SK-N-SH treated with all-trans-retinoic acid at 6 μM for 48 hours (cell line): ENCODE measurements at regions not wholly inside any gene's neighbourhood (a gene's known extent, or its start where the extent isn't known, plus 50 kb on each side); places are given as distances from the start of the nearest gene placed in this dataset.

Experiments
- TSHZ2 ChIP-seq: fragments of 250-450 bp; sonication (Bioruptor Pico); IDR thresholded peaks from 2 replicates; pipeline ENCODE4 v1.5.0; 2020; ENCODE audit warnings: mild to moderate bottlenecking, moderate library complexity
- ZC3H10 ChIP-seq: fragments of 250-450 bp; sonication (Bioruptor Pico); IDR thresholded peaks from 2 replicates; pipeline ENCODE4 v1.5.1; 2021; ENCODE audit warnings: mild to moderate bottlenecking, moderate library complexity
- ZFP30 ChIP-seq: fragments of 450-650 bp; formaldehyde crosslinking; IDR thresholded peaks from 2 replicates; pipeline ENCODE4 v1.5.0; 2022; ENCODE audit warnings: mild to moderate bottlenecking, moderate library complexity
- ZNF8 ChIP-seq: fragments of 450-650 bp; formaldehyde crosslinking; IDR thresholded peaks from 2 replicates; pipeline ENCODE4 v1.5.0; 2020; ENCODE audit warnings: mild to moderate bottlenecking, moderate library complexity
- TF ChIP-seq, protein P1 (sequence below): fragments of 250-450 bp; sonication (Bioruptor Pico); IDR thresholded peaks from 2 replicates; pipeline ENCODE4 v1.8.0; 2020; ENCODE audit warnings: mild to moderate bottlenecking, moderate library complexity, borderline replicate concordance

GRCh38 chr12:45666816-45667215 is 62.7 kb upstream of the ARID2 start:
- TF ChIP-seq ZC3H10 (CRISPR knock-in tag): no peak
- TF ChIP-seq, protein P1, sequence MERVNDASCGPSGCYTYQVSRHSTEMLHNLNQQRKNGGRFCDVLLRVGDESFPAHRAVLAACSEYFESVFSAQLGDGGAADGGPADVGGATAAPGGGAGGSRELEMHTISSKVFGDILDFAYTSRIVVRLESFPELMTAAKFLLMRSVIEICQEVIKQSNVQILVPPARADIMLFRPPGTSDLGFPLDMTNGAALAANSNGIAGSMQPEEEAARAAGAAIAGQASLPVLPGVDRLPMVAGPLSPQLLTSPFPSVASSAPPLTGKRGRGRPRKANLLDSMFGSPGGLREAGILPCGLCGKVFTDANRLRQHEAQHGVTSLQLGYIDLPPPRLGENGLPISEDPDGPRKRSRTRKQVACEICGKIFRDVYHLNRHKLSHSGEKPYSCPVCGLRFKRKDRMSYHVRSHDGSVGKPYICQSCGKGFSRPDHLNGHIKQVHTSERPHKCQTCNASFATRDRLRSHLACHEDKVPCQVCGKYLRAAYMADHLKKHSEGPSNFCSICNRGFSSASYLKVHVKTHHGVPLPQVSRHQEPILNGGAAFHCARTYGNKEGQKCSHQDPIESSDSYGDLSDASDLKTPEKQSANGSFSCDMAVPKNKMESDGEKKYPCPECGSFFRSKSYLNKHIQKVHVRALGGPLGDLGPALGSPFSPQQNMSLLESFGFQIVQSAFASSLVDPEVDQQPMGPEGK (CRISPR knock-in tag): no peak
- TF ChIP-seq ZFP30 (CRISPR knock-in tag): no peak
- no peak for TF ChIP-seq ZNF8 (CRISPR knock-in tag)
- no peak for TF ChIP-seq TSHZ2 (CRISPR knock-in tag)
